HG03575 (cell line): ENCODE measurements at regions not wholly inside any gene's neighbourhood (a gene's known extent, or its start where the extent isn't known, plus 50 kb on each side); places are given as distances from the start of the nearest gene placed in this dataset.

Source experiments
- ATAC-seq: cut with Tn5 transposase; IDR thresholded peaks from one replicate; pipeline ENCODE4 v1.9.1; 2021; ENCODE audit not compliant: unreplicated experiment, insufficient number of reproducible peaks, low FRiP score; ENCODE audit errors: extremely low read depth

DNA sequence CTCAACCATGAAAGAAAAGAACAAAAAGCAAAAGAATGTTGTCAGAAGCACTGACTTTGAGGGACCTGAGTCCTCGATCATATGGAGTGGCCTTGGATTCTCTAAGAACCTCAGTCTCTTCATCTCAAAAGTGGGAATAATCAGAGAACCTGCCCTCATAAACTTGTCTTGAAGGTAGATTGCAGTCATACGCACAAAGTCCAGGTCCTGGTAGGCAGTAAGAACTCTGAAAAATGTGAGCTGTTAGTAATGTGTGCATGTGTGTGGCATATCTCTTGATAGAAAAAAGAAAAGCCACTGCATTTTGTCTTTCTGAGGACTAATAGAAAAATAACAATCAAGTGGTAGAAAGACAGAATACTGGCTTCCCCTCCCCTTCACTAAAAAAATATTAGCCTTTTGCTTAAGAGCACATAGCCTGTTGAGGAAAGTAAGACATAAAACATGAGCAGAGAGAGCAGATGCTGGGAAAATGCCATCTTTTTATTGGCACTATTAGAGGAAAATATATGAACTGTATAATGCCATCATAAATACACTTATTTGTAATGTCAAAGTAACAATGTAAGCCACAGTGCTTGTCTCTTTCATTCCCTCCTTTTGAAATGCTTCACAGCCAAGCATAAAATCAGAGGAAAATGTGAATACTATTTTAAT, 205.1 kb upstream of the TBX3 start:
- ATAC-seq = no peak

DNA sequence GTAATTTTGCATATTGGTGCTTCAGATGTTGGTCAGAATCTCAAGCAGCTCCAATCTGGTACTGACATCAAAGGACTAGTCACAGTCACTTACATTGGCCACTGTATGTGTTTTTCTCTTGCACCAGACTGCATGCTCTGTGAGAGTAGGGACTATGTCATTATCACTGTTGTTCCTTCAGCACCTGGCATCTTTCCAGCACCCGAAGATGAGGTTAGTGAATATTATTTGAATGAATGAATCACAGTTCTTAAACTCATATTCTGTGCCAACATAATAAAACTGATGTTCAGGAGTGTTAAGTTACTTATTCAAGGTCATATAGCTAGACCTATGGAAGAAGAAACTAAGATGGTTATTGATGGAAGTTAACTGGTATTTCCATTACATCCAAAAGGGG, 204.5 kb upstream of the TBX3 start:
- ATAC-seq = no peak

DNA sequence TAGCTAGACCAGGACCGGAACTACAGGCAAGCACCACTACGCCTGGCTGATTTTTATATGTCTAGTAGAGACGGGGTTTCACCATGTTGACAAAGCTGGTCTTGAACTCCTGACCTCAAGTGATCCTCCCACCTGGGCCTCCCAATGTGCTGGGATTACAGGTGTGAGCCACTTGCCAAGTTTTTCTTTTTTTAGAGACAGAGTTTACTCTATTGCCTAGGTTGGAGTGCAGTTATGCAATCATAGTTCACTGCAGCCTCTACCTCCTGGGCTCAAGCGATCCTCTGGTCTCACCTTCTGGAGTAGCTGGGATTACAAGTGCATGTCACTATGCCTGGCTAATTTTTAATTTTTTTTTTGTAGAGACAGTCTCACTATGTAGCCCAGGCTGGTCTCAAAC, 201.5 kb upstream of the TBX3 start:
- ATAC-seq = no peak

DNA sequence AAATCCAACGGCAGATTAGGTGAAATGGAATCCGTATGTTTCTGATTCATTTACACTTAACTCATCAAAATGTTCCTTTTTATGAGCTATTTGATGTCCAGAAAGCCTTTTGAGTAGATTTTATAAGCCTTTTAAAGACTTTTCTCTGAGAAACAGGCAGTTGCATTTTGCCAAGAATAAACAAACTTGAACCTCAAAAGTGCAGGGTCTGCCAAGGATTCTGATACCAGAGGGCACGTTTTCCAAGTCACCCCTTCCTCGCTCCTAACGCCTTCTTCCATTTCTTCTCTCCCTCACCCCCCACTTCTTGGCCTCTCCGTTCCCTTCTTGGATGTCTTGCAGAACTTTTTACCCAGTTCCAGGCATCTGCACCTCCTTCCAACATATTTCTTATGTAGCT, 200.6 kb upstream of the TBX3 start:
- ATAC-seq = no peak

GRCh38 chr12:114882083-114882482, 198.1 kb upstream of the TBX3 start:
- ATAC-seq = no peak

DNA sequence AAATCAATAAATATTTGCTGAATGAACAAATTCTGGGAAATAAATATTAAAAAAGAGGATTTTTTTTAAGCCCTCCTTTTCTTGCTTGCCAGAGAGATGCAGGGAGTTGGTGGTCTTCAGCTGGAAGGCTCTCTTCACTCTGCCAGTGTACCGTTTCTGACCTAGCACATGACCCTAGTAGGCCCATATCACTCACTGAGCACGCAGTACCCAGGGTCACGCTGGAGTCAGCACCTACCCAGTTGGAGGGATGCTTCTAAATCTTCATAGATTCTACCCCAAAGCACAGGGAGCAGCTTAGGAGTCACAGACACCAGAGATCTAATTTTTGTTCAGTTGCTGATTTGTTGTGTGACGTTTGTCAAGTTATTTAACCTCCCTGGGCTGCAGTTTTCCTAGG, 195.4 kb upstream of the TBX3 start:
- ATAC-seq = no peak

GRCh38 chr12:114878781-114879180, 194.8 kb upstream of the TBX3 start:
- no peak for ATAC-seq

GRCh38 chr12:114876968-114877680, 193.1 kb upstream of the TBX3 start:
- ATAC-seq = no peak

GRCh38 chr12:114875313-114875712, 191.3 kb upstream of the TBX3 start:
- ATAC-seq = no peak

- no peak for ATAC-seq
Observed at GRCh38 chr12:114873656-114874055, 189.7 kb upstream of the TBX3 start.

- no peak for ATAC-seq
Observed at GRCh38 chr12:114868995-114869834, 185.2 kb upstream of the TBX3 start.

DNA sequence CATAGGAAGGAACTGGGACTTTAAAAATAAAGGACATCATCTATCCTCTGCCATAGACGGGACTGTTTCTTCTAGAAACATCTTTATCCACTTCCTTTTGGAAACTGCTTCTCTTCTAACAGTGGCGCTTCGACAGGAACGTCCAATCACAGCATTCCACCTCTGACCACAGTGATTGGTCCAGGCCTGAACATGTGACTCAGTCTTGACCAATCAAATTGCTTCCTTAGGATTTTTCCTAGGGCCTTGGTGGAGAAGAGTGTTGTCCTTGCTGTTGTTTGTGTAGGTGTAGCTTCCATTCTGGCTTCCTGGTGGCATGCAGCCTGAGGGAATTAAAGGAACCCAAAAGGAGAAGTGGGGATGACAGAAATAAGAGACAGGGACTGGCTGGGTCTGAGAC, 182.4 kb upstream of the TBX3 start:
- no peak for ATAC-seq

- no peak for ATAC-seq
Observed at GRCh38 chr12:114864837-114865551, 181.0 kb upstream of the TBX3 start.

- no peak for ATAC-seq
Observed at GRCh38 chr12:114863911-114864310, 179.9 kb upstream of the TBX3 start.

GRCh38 chr12:114860969-114861368, 177.0 kb upstream of the TBX3 start:
- ATAC-seq = no peak

DNA sequence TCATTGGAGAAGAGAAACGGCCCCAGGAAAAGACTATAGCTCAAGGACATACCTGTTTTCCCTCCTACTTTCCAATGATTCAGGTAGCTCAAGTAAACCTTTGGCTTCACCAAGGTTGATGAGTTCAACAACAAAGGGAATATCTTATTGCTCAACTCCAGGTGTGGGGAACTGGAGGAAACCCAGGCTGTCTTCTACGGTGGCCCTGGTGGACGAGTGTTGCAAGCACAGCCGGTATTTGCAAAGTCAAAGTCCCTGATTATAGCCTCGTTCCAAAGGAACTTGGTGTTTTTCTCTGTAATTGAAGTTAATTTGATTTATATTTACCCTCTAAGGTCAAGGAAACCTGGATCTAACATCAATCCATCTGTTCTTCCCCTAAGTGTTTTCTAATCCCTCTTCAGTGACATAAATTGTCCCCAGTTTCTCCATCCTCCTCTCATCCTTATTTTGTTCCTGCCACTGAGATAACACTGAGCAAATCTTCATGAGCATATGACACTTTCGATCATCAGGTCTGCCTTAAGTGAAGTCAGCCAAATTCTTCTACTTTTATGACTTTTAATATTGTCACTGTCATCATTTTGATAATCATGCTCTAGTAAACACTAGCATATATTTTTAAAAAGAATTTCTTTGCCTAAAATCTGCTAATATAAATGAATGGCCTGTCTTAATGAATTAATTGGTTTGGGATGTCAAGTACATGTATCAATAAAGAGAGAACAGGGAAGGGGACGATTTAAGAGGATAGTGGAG, 174.6 kb upstream of the TBX3 start:
- no peak for ATAC-seq

DNA sequence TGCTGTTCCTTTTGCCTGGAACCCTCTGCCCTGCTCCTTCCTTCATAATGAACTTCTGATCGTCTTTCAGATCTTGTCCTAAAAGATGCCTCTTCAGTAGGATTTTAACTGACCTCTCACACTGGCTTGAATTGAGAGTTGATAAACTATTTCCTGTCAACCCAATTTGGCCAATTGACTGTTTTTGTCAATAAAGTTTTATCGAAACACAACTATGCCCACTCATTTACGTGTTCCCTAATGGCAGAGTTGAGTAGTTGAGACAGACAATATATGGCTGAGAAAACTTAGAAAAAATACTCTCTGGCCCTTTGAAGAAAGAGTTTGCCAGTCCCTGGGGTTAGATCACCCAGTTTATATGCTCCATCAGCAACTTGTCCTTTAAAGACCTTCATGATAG, 171.7 kb upstream of the TBX3 start:
- ATAC-seq = no peak

DNA sequence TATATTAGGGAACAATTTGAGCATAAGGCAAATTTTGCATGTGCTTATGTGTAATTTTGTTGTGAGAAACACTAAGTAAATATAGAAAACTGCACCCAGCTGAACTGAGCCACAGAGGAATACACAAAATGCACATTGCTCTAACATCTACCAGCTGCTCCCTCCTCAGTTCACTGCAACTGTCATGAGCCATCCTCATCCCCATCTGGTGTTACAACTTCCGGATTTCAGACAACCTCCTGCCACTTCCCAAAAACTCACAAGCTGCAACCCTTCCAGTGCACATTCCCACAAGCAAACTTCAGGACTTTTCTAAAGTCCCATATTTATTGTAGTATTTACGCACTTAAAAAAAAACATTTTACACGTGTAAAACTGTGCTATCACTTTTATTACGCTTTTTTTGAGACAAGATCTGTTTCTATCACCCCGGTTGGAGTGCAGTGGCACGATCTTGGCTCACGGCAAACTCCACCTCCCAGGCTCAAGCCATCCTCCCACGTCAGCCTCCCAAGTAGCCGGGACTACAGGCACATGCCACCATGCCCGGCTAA, 169.1 kb upstream of the TBX3 start:
- ATAC-seq = no peak
